ENCODE measurements at regions not wholly inside any gene's neighbourhood (a gene's known extent, or its start where the extent isn't known, plus 50 kb on each side); places are given as distances from the start of the nearest gene placed in this dataset.

- no peaks in the 10 kb centered on the region for H3K4me1 Mint-ChIP-seq (ENCODE audit: insufficient read depth, unreplicated experiment)
- POLR2A ChIA-PET, result no interaction called here
- no peaks in the 10 kb centered on the region for H3K36me3 Mint-ChIP-seq (ENCODE audit: insufficient read depth, unreplicated experiment)
- no peaks in the 10 kb centered on the region for H3K27me3 Mint-ChIP-seq (ENCODE audit: insufficient read depth, unreplicated experiment)
- no peak overlapping the region for H3K27ac Mint-ChIP-seq (ENCODE audit: low read depth, unreplicated experiment)
- CTCF ChIA-PET, result interaction anchor here (0.7 kb wide), 1 partner anchor 43 kb away, joined by 3 read pairs; no protein-coding TSS in a partner anchor
- H3K9me3 Mint-ChIP-seq (ENCODE audit: unreplicated experiment), result peaks cover 8% of the 10 kb centered on the region
- intact Hi-C loops (cut with micrococcal nuclease), result no loop called here
- H3K4me3 Mint-ChIP-seq (ENCODE audit: unreplicated experiment), result no peak overlapping the region
- no TSS peak for BruUV-seq (replicated peaks)
- TF ChIP-seq, protein P1, sequence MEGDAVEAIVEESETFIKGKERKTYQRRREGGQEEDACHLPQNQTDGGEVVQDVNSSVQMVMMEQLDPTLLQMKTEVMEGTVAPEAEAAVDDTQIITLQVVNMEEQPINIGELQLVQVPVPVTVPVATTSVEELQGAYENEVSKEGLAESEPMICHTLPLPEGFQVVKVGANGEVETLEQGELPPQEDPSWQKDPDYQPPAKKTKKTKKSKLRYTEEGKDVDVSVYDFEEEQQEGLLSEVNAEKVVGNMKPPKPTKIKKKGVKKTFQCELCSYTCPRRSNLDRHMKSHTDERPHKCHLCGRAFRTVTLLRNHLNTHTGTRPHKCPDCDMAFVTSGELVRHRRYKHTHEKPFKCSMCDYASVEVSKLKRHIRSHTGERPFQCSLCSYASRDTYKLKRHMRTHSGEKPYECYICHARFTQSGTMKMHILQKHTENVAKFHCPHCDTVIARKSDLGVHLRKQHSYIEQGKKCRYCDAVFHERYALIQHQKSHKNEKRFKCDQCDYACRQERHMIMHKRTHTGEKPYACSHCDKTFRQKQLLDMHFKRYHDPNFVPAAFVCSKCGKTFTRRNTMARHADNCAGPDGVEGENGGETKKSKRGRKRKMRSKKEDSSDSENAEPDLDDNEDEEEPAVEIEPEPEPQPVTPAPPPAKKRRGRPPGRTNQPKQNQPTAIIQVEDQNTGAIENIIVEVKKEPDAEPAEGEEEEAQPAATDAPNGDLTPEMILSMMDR (IDR thresholded peaks at IDR 0.05; ENCODE audit: unreplicated experiment), result no peak
- DNase-seq (ENCODE audit: unreplicated experiment), result no peak
Observed at GRCh38 chrX:80098038-80098437, 83.5 kb downstream of the TBX22 start.

GRCh38 chrX:80120335-80120734, 105.8 kb downstream of the TBX22 start:
- Mint-ChIP-seq H3K36me3 (ENCODE audit: insufficient read depth, unreplicated experiment) (no peaks in the 10 kb centered on the region), H3K4me1 (ENCODE audit: insufficient read depth, unreplicated experiment) (no peaks in the 10 kb centered on the region), H3K4me3 (ENCODE audit: unreplicated experiment) (no peak overlapping the region), H3K27me3 (ENCODE audit: insufficient read depth, unreplicated experiment) (no peaks in the 10 kb centered on the region), H3K9me3 (ENCODE audit: unreplicated experiment) (peaks cover 4% of the 10 kb centered on the region), H3K27ac (ENCODE audit: low read depth, unreplicated experiment) (no peak overlapping the region)
- ChIA-PET CTCF (interaction anchor here (1.2 kb wide), 1 partner anchor 8 kb away, joined by 3 read pairs; no protein-coding TSS in a partner anchor), POLR2A (interaction anchor here (0.7 kb wide), 1 partner anchor 86 kb away, joined by 3 read pairs; no protein-coding TSS in a partner anchor)
- TF ChIP-seq, protein P1 (IDR thresholded peaks at IDR 0.05; ENCODE audit: unreplicated experiment), result no peak
- DNase-seq (ENCODE audit: unreplicated experiment), result no peak
- BruUV-seq (replicated peaks), result no TSS peak
- intact Hi-C loops (cut with micrococcal nuclease), result no loop called here

DNA sequence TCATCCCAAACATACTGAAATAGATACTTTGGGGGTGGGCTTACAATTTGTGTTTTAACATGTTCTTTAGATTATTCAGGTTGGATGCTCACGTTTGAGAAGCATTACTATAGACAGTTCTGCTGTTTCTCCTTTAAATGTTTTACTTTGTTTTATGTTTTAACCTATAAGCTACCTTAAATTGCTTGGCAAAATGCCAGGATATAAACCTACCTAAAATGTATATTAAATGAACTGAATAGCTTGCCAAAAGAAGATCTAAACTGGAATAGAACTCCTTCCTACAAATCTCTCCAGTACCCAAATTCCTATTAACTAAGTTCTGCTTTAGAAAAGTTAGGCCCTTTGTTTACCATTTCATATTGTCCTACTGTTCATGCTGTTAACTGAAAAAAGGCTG, 124.4 kb downstream of the TBX22 start:
- intact Hi-C loops (cut with micrococcal nuclease), result no loop called here
- Mint-ChIP-seq H3K27me3 (ENCODE audit: insufficient read depth, unreplicated experiment) (no peaks in the 10 kb centered on the region), H3K36me3 (ENCODE audit: insufficient read depth, unreplicated experiment) (no peaks in the 10 kb centered on the region), H3K27ac (ENCODE audit: low read depth, unreplicated experiment) (no peak overlapping the region), H3K4me1 (ENCODE audit: insufficient read depth, unreplicated experiment) (no peaks in the 10 kb centered on the region), H3K9me3 (ENCODE audit: unreplicated experiment) (peaks cover 36% of the 10 kb centered on the region), H3K4me3 (ENCODE audit: unreplicated experiment) (no peak overlapping the region)
- CTCF ChIA-PET, result interaction anchor here (0.7 kb wide), 1 partner anchor 107 kb away, joined by 3 read pairs; no protein-coding TSS in a partner anchor
- POLR2A ChIA-PET, result no interaction called here
- no TSS peak for BruUV-seq (replicated peaks)
- TF ChIP-seq, protein P1 (IDR thresholded peaks at IDR 0.05; ENCODE audit: unreplicated experiment), result no peak
- no peak for DNase-seq (ENCODE audit: unreplicated experiment)

GRCh38 chrX:80139564-80139963, 125.0 kb downstream of the TBX22 start:
- no peak for DNase-seq (ENCODE audit: unreplicated experiment)
- intact Hi-C loops (cut with micrococcal nuclease), result no loop called here
- ChIA-PET CTCF (no interaction called here), POLR2A (no interaction called here)
- H3K9me3 Mint-ChIP-seq (ENCODE audit: unreplicated experiment), result peaks cover 34% of the 10 kb centered on the region
- no TSS peak for BruUV-seq (replicated peaks)
- H3K4me3 Mint-ChIP-seq (ENCODE audit: unreplicated experiment), result no peak overlapping the region
- no peaks in the 10 kb centered on the region for H3K27me3 Mint-ChIP-seq (ENCODE audit: insufficient read depth, unreplicated experiment)
- H3K27ac Mint-ChIP-seq (ENCODE audit: low read depth, unreplicated experiment), result no peak overlapping the region
- H3K4me1 Mint-ChIP-seq (ENCODE audit: insufficient read depth, unreplicated experiment), result no peaks in the 10 kb centered on the region
- TF ChIP-seq, protein P1 (IDR thresholded peaks at IDR 0.05; ENCODE audit: unreplicated experiment), result no peak
- H3K36me3 Mint-ChIP-seq (ENCODE audit: insufficient read depth, unreplicated experiment), result no peaks in the 10 kb centered on the region

All from MCF 10A (cell line).